H1 (cell line): ENCODE measurements at regions not wholly inside any gene's neighbourhood (a gene's known extent, or its start where the extent isn't known, plus 50 kb on each side); places are given as distances from the start of the nearest gene placed in this dataset.

Experiments used
- CTCF ChIA-PET: fragments of 300-600 bp; sonication (Branson Sonifier 250); formaldehyde crosslinking; loops from one replicate; lab custom pipeline; 2021; ENCODE audit not compliant: partially characterized antibody; lab: Charles Lee
- POLR2A ChIA-PET: fragments of 300-600 bp; sonication (Branson Sonifier 250); formaldehyde crosslinking; loops from one replicate; lab custom pipeline; 2021; ENCODE audit warnings: inconsistent platforms; ENCODE audit not compliant: partially characterized antibody; lab: Charles Lee
- DNase-seq, 2 experiments: peaks; one replicate each; pipeline versions ENCODE4 v3.0.0 to v3.0.0-alpha.2; 2010 to 2022; ENCODE audit warnings: low spot score in 2 of 2, low read depth in 1 of 2, mixed read lengths in 1 of 2
- FAIRE-seq: peaks from 2 replicates; lab custom pipeline; 2011; peaks lifted over from hg19 to GRCh38; lab: Jason Lieb, UNC
- H2AFZ ChIP-seq: 2 replicates; pipeline ENCODE4 v1.8.1; 2012; ENCODE audit warnings: low read length, inconsistent platforms
- H2AK5ac ChIP-seq: 2 replicates; pipeline ENCODE4 v1.6.1; 2013; ENCODE audit warnings: low read depth, low read length
- H2BK120ac ChIP-seq: replicated peaks from 2 replicates; pipeline ENCODE3; 2013; ENCODE audit warnings: low read depth, low read length, inconsistent platforms
- H2BK12ac ChIP-seq: 2 replicates; pipeline ENCODE4 v1.6.1; 2013; ENCODE audit warnings: low read depth, low read length
- H2BK15ac ChIP-seq: 2 replicates; pipeline ENCODE4 v1.6.1; 2013; ENCODE audit warnings: low read length
- H2BK20ac ChIP-seq: 2 replicates; pipeline ENCODE4 v1.6.1; 2013; ENCODE audit warnings: low read length
- H2BK5ac ChIP-seq: 2 replicates; pipeline ENCODE4 v1.6.1; 2013; ENCODE audit warnings: low read depth, low read length
- H3K14ac ChIP-seq: 2 replicates; pipeline ENCODE4 v1.6.1; 2013; ENCODE audit warnings: inconsistent platforms; ENCODE audit not compliant: insufficient read length
- H3K18ac ChIP-seq: 2 replicates; pipeline ENCODE4 v1.6.1; 2013; ENCODE audit warnings: low read length; ENCODE audit errors: extremely low read depth
- H3K23ac ChIP-seq: 2 replicates; pipeline ENCODE4 v1.6.1; 2013; ENCODE audit warnings: inconsistent platforms; ENCODE audit not compliant: insufficient read length
- H3K23me2 ChIP-seq: 2 replicates; pipeline ENCODE4 v1.6.1; 2013; ENCODE audit warnings: low read depth, low read length
- H3K27ac ChIP-seq: 2 replicates; pipeline ENCODE4 v1.6.1; 2011; ENCODE audit warnings: low read depth, low read length, inconsistent platforms
- H3K27me3 ChIP-seq, 4 experiments: replicated peaks in 1 of 4; 1 replicate in 1 of 4; 2 replicates in 3 of 4; pipeline versions ENCODE4 v1.6.1 to v1.8.1; 2011 to 2013; ENCODE audit warnings: low read length in 3 of 4, mild to moderate bottlenecking in 3 of 4, inconsistent platforms in 2 of 4, mixed read lengths in 2 of 4, moderate library complexity in 1 of 4; ENCODE audit not compliant: control insufficient read depth in 3 of 4, insufficient read depth in 3 of 4; ENCODE audit errors: extremely low read depth in 1 of 4
- H3K36me3 ChIP-seq, 4 experiments: 2 replicates each; pipeline versions ENCODE4 v1.6.1 to v1.8.1; 2011 to 2013; ENCODE audit warnings: mild to moderate bottlenecking in 4 of 4, low read length in 3 of 4, moderate library complexity in 2 of 4, control low read depth in 1 of 4, inconsistent platforms in 1 of 4; ENCODE audit not compliant: insufficient read depth in 4 of 4, control insufficient read depth in 2 of 4
- H3K4ac ChIP-seq: replicated peaks from 2 replicates; pipeline ENCODE3; 2013; ENCODE audit warnings: low read length, low read depth, mixed read lengths, inconsistent platforms; ENCODE audit not compliant: insufficient read length
- H3K4me1 ChIP-seq, 4 experiments: replicated peaks in 1 of 4; 1 replicate in 1 of 4; 2 replicates in 3 of 4; pipeline versions ENCODE4 v1.6.1 to v1.8.1; 2011 to 2013; ENCODE audit warnings: low read length in 3 of 4, inconsistent platforms in 2 of 4, mixed read lengths in 1 of 4; ENCODE audit not compliant: insufficient read depth in 4 of 4, control insufficient read depth in 3 of 4
- H3K4me2 ChIP-seq, 2 experiments: 2 replicates each; pipeline versions ENCODE4 v1.6.1 to v1.8.1; 2011 to 2013; ENCODE audit warnings: low read depth in 2 of 2, low read length in 2 of 2, control low read depth in 1 of 2, inconsistent platforms in 1 of 2, mild to moderate bottlenecking in 1 of 2; ENCODE audit not compliant: insufficient read depth in 1 of 2
- H3K4me3 ChIP-seq, 4 experiments: fragments of 200-600, 300-600 bp in 1 of 4; sonication (generic), shearing (Covaris generic), sonication (Bioruptor Twin) in 1 of 4; 2 replicates each; pipeline versions ENCODE4 v1.5.1 to v1.8.1; 2011 to 2016; ENCODE audit warnings: low read length in 4 of 4, low read depth in 3 of 4, control low read depth in 2 of 4, inconsistent platforms in 2 of 4, mild to moderate bottlenecking in 2 of 4, mixed read lengths in 1 of 4, moderate library complexity in 1 of 4; ENCODE audit not compliant: insufficient read depth in 2 of 4; ENCODE audit errors: extremely low read depth in 1 of 4
- H3K56ac ChIP-seq: replicated peaks from 2 replicates; pipeline ENCODE3; 2013; ENCODE audit warnings: low read depth, mild to moderate bottlenecking, mixed read lengths, low read length, inconsistent platforms; ENCODE audit not compliant: insufficient read length
- H3K79me1 ChIP-seq: 2 replicates; pipeline ENCODE4 v1.6.1; 2013; ENCODE audit warnings: low read depth, low read length, control low read depth
- H3K79me2 ChIP-seq, 2 experiments: 2 replicates each; pipeline versions ENCODE4 v1.6.1 to v1.8.1; 2012 to 2013; ENCODE audit warnings: low read length in 2 of 2, mild to moderate bottlenecking in 2 of 2, inconsistent platforms in 1 of 2; ENCODE audit not compliant: insufficient read depth in 2 of 2, control insufficient read depth in 1 of 2
- H3K9ac ChIP-seq, 4 experiments: replicated peaks in 1 of 4; 1 replicate in 1 of 4; 2 replicates in 3 of 4; pipeline versions ENCODE4 v1.6.1 to v1.8.1; 2011 to 2013; ENCODE audit warnings: low read depth in 3 of 4, low read length in 3 of 4, control low read depth in 2 of 4, mild to moderate bottlenecking in 2 of 4, moderate library complexity in 2 of 4, inconsistent platforms in 1 of 4; ENCODE audit errors: extremely low read depth in 1 of 4
- H3K9me3 ChIP-seq, 2 experiments: 2 replicates each; pipeline versions ENCODE4 v1.6.1 to v1.8.1; 2012 to 2013; ENCODE audit warnings: mild to moderate bottlenecking in 2 of 2, moderate library complexity in 2 of 2, control low read depth in 1 of 2, inconsistent platforms in 1 of 2, low read depth in 1 of 2, low read length in 1 of 2, mixed read lengths in 1 of 2; ENCODE audit not compliant: insufficient read depth in 2 of 2
- H4K20me1 ChIP-seq, 2 experiments: replicated peaks in 1 of 2; 2 replicates each; pipeline versions ENCODE3 to v1.8.1; 2011 to 2013; ENCODE audit warnings: inconsistent platforms in 2 of 2, low read length in 2 of 2, mild to moderate bottlenecking in 1 of 2; ENCODE audit not compliant: insufficient read depth in 2 of 2, control insufficient read depth in 1 of 2
- H4K5ac ChIP-seq: 2 replicates; pipeline ENCODE4 v1.6.1; 2013; ENCODE audit warnings: low read length, low read depth, mixed read lengths, inconsistent platforms; ENCODE audit not compliant: insufficient read length
- H4K8ac ChIP-seq: 2 replicates; pipeline ENCODE4 v1.8.0; 2013; ENCODE audit warnings: mild to moderate bottlenecking, moderate library complexity, low read length, inconsistent platforms; ENCODE audit not compliant: insufficient read depth; ENCODE audit errors: extremely low read depth
- H4K91ac ChIP-seq: replicated peaks from 2 replicates; pipeline ENCODE3; 2013; ENCODE audit warnings: low read length, mixed read lengths, inconsistent platforms; ENCODE audit not compliant: insufficient read length
- EP300 ChIP-seq, 2 experiments: IDR thresholded peaks; 1 replicate in 1 of 2; 2 replicates in 1 of 2; pipeline ENCODE4 v1.6.1; 2011 to 2012; ENCODE audit warnings: low read depth in 2 of 2, low read length in 2 of 2, mild to moderate bottlenecking in 2 of 2, borderline replicate concordance in 1 of 2, inconsistent platforms in 1 of 2, moderate library complexity in 1 of 2
- FOSL1 ChIP-seq: IDR thresholded peaks from 2 replicates; pipeline ENCODE4 v1.6.1; 2011; ENCODE audit warnings: mild to moderate bottlenecking, low read depth, low read length, moderate library complexity; ENCODE audit not compliant: insufficient read depth
- HDAC2 ChIP-seq, 2 experiments: fragments of 300-600 bp in 1 of 2; sonication (generic) in 1 of 2; IDR thresholded peaks; 2 replicates each; pipeline ENCODE4 v1.6.1; 2011 to 2012; ENCODE audit warnings: low read depth in 2 of 2, low read length in 2 of 2, mild to moderate bottlenecking in 2 of 2, moderate library complexity in 2 of 2, borderline replicate concordance in 1 of 2, inconsistent platforms in 1 of 2
- JUND ChIP-seq: IDR thresholded peaks from 2 replicates; pipeline ENCODE4 v1.6.1; 2011; ENCODE audit warnings: mild to moderate bottlenecking, improper control_type of control experiment, low read length
- KDM1A ChIP-seq: fragments of 200-600, 300-600 bp; sonication (generic); IDR thresholded peaks from 2 replicates; pipeline ENCODE4 v1.7.1; 2016; ENCODE audit warnings: mild to moderate bottlenecking, low read length, borderline replicate concordance
- KDM4A ChIP-seq: IDR thresholded peaks from one replicate; pipeline ENCODE4 v1.7.1; 2012; ENCODE audit warnings: low read depth, mild to moderate bottlenecking, moderate library complexity, low read length, inconsistent platforms; ENCODE audit not compliant: severe bottlenecking
- KDM5A ChIP-seq: fragments of 200-600 bp; IDR thresholded peaks from 2 replicates; pipeline ENCODE4 v1.7.1; 2012; ENCODE audit warnings: mild to moderate bottlenecking, low read length, inconsistent platforms, mixed read lengths
- POLR2AphosphoS5 ChIP-seq: IDR thresholded peaks from 2 replicates; pipeline ENCODE4 v1.6.1; 2011; ENCODE audit warnings: low read depth, low read length
- RXRA ChIP-seq: IDR thresholded peaks from 2 replicates; pipeline ENCODE4 v1.6.1; 2011; ENCODE audit warnings: low read depth, mild to moderate bottlenecking, low read length, moderate library complexity; ENCODE audit not compliant: insufficient read depth
- SIN3A ChIP-seq, 2 experiments: IDR thresholded peaks in 1 of 2; conservative IDR thresholded peaks in 1 of 2; 2 replicates each; pipeline ENCODE4 v1.6.1; 2011 to 2012; ENCODE audit warnings: low read length in 2 of 2, improper control_type of control experiment in 1 of 2, low read depth in 1 of 2, mild to moderate bottlenecking in 1 of 2
- SIRT6 ChIP-seq: IDR thresholded peaks from one replicate; pipeline ENCODE4 v1.7.1; 2012; ENCODE audit warnings: low read length, inconsistent platforms
- TAF1 ChIP-seq: IDR thresholded peaks from 2 replicates; pipeline ENCODE4 v1.6.1; 2011; ENCODE audit warnings: mild to moderate bottlenecking, low read depth, low read length
- USF2 ChIP-seq: IDR thresholded peaks from 2 replicates; pipeline ENCODE4 v1.6.1; 2011; ENCODE audit warnings: low read length, improper control_type of control experiment
- WGBS, 2 experiments: shearing (Covaris generic) in 1 of 2; methylation state at CpG; one replicate each; pipeline versions ENCODE4 v1.1.6 to v1.1.7; 2013 to 2015; ENCODE audit warnings: low lambda C conversion rate in 2 of 2, mixed read lengths in 2 of 2, inconsistent platforms in 1 of 2, low coverage in 1 of 2, missing lambda C conversion rate in 1 of 2; ENCODE audit not compliant: insufficient replicate concordance in 2 of 2, insufficient coverage in 1 of 2, insufficient read length in 1 of 2; ENCODE audit errors: extremely low coverage in 1 of 2, missing lambda C conversion rate in 1 of 2; 5-methylcytosine and 5-hydroxymethylcytosine counted together

GRCh38 chr3:81043660-81044199, 717.7 kb downstream of the GBE1 start:
- Histone ChIP-seq H3K4me1 (no peaks in the 10 kb centered on the region), H3K9ac (no peak overlapping the region), H2BK15ac (no peak overlapping the region), H4K5ac (no peak overlapping the region), H4K91ac (no peak overlapping the region), H3K18ac (no peak overlapping the region), H4K20me1 (no peaks in the 10 kb centered on the region), H3K23me2 (no peaks in the 10 kb centered on the region), H4K8ac (no peak overlapping the region), H2BK20ac (no peak overlapping the region), H3K56ac (no peak overlapping the region), H2BK12ac (no peak overlapping the region), H3K14ac (no peak overlapping the region), H3K27me3 (no peaks in the 10 kb centered on the region), H2BK120ac (no peak overlapping the region), H3K36me3 (no peaks in the 10 kb centered on the region), H3K79me1 (no peaks in the 10 kb centered on the region), H2BK5ac (no peak overlapping the region), H3K79me2 (no peaks in the 10 kb centered on the region), H3K4me3 (no peak overlapping the region), H2AFZ (no peak overlapping the region), H2AK5ac (no peak overlapping the region), H3K9me3 (no peaks in the 10 kb centered on the region), H3K27ac (no peak overlapping the region), H3K4ac (no peak overlapping the region), H3K23ac (no peak overlapping the region), H3K4me2 (no peak overlapping the region)
- ChIA-PET CTCF (interaction anchor here (1.4 to 1.7 kb wide), 2 partner anchors 37 to 38 kb away, joined by 3 read pairs; no protein-coding TSS in a partner anchor), POLR2A (no interaction called here)
- WGBS, 2 experiments, result 97% methylated on average over 3 of the region's 3 CpGs; no CpG with 5 or more reads in 1 of the 2 experiments
- FAIRE-seq (no peak), DNase-seq (no peak)
- TF ChIP-seq JUND (no peak), POLR2AphosphoS5 (no peak), EP300 (IDR thresholded peaks at IDR 0.05; ENCODE audit: borderline replicate concordance in 1 of 2, low read depth in 2 of 2, low read length in 2 of 2) (no peak), SIRT6 (no peak), KDM1A (no peak), RXRA (no peak), HDAC2 (IDR thresholded peaks at IDR 0.05; ENCODE audit: borderline replicate concordance in 1 of 2, low read depth in 2 of 2, low read length in 2 of 2) (no peak), FOSL1 (no peak), KDM4A (no peak), KDM5A (no peak), SIN3A (conservative IDR thresholded peaks at IDR 0.05 in 1 of 2, IDR thresholded peaks at IDR 0.05 in 1 of 2; ENCODE audit: low read depth in 1 of 2, low read length in 2 of 2) (no peak), USF2 (no peak), TAF1 (no peak)
